Neural cell (in vitro differentiated cells): ENCODE measurements at regions not wholly inside any gene's neighbourhood (a gene's known extent, or its start where the extent isn't known, plus 50 kb on each side); places are given as distances from the start of the nearest gene placed in this dataset.

Source experiments
- POLR2AphosphoS5 ChIP-seq: IDR thresholded peaks from 2 replicates; pipeline ENCODE4 v1.6.1; 2012
- SMC3 ChIP-seq: fragments of 450-650 bp; conservative IDR thresholded peaks from 2 replicates; pipeline ENCODE4 v1.6.1; 2014; ENCODE audit warnings: antibody characterized with exemption, mild to moderate bottlenecking, moderate library complexity; ENCODE audit not compliant: poor library complexity
- TAF1 ChIP-seq: IDR thresholded peaks from 2 replicates; pipeline ENCODE4 v1.6.1; 2012; ENCODE audit warnings: low read depth
- TF ChIP-seq, protein P1 (sequence below): fragments of 450-650 bp; IDR thresholded peaks from 2 replicates; pipeline ENCODE4 v1.5.1; 2014; ENCODE audit warnings: antibody characterized with exemption, mild to moderate bottlenecking, moderate library complexity; ENCODE audit not compliant: poor library complexity, severe bottlenecking

DNA sequence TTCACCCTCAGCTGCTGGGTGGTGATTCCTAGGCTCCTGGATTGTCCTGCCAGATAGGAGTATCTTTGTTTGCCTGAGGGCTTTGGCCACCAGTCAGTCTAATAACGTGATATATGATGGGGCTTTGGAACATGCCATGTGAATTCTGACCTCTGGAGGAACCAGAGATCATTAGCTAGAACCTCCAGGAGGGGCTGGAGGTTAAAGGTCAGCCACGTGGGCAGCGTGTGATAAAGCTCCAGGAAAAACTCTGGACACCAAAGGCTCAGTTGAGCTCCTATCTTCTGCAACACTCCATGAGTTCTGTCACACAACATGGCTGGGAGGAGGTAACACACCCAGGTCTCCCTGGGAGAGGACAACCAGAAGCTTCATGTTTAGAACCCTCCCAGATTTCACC lies 251.1 kb downstream of the DAD1 start:
- no peak for TF ChIP-seq SMC3
- TF ChIP-seq, protein P1, sequence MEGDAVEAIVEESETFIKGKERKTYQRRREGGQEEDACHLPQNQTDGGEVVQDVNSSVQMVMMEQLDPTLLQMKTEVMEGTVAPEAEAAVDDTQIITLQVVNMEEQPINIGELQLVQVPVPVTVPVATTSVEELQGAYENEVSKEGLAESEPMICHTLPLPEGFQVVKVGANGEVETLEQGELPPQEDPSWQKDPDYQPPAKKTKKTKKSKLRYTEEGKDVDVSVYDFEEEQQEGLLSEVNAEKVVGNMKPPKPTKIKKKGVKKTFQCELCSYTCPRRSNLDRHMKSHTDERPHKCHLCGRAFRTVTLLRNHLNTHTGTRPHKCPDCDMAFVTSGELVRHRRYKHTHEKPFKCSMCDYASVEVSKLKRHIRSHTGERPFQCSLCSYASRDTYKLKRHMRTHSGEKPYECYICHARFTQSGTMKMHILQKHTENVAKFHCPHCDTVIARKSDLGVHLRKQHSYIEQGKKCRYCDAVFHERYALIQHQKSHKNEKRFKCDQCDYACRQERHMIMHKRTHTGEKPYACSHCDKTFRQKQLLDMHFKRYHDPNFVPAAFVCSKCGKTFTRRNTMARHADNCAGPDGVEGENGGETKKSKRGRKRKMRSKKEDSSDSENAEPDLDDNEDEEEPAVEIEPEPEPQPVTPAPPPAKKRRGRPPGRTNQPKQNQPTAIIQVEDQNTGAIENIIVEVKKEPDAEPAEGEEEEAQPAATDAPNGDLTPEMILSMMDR = no peak
- TF ChIP-seq TAF1 = no peak
- no peak for TF ChIP-seq POLR2AphosphoS5
